22Rv1 (cell line): ENCODE measurements at regions not wholly inside any gene's neighbourhood (a gene's known extent, or its start where the extent isn't known, plus 50 kb on each side); places are given as distances from the start of the nearest gene placed in this dataset.

Experiments used
- H3K27ac ChIP-seq: fragments of 450-650 bp; 2 replicates; pipeline ENCODE4 v1.5.1; 2017
- CTCF ChIP-seq: fragments of 450-650 bp; IDR thresholded peaks from 2 replicates; pipeline ENCODE4 v1.5.1; 2017; ENCODE audit warnings: mild to moderate bottlenecking
- ZFX ChIP-seq: fragments of 450-650 bp; IDR thresholded peaks from 2 replicates; pipeline ENCODE4 v1.6.1; 2017; ENCODE audit warnings: antibody characterized with exemption, borderline replicate concordance

- TF ChIP-seq ZFX (no peak), CTCF (no peak)
- H3K27ac ChIP-seq = no peak overlapping the region
These were observed 268.3 kb upstream of the IGFBP3 start for GRCh38 chr7:46189255-46189790.

- H3K27ac ChIP-seq = no peak overlapping the region
- TF ChIP-seq ZFX (no peak), CTCF (no peak)
These were observed 265.1 kb upstream of the IGFBP3 start for GRCh38 chr7:46186131-46186530.

- no peak overlapping the region for H3K27ac ChIP-seq
These were observed 258.1 kb upstream of the IGFBP3 start for GRCh38 chr7:46179061-46179610.

GRCh38 chr7:46178661-46179060 is 257.6 kb upstream of the IGFBP3 start:
- no peak for TF ChIP-seq CTCF
- no peak for TF ChIP-seq ZFX
- H3K27ac ChIP-seq = no peak overlapping the region

More at GRCh38 chr7:46179061-46179610, 258.1 kb upstream of the IGFBP3 start:
- TF ChIP-seq CTCF (no peak), ZFX (no peak)

- no peak overlapping the region for H3K27ac ChIP-seq
- TF ChIP-seq ZFX (no peak), CTCF (no peak)
These were observed 256.7 kb upstream of the IGFBP3 start for GRCh38 chr7:46177821-46178220.

- no peak overlapping the region for H3K27ac ChIP-seq
- TF ChIP-seq ZFX (no peak), CTCF (no peak)
These were observed 254.1 kb upstream of the IGFBP3 start for GRCh38 chr7:46175221-46175620.

GRCh38 chr7:46174196-46174580 is 253.1 kb upstream of the IGFBP3 start:
- TF ChIP-seq ZFX (no peak), CTCF (no peak)
- no peak overlapping the region for H3K27ac ChIP-seq
